ENCODE measurements at regions not wholly inside any gene's neighbourhood (a gene's known extent, or its start where the extent isn't known, plus 50 kb on each side); places are given as distances from the start of the nearest gene placed in this dataset.

GRCh38 chr14:27688841-27689444 is 1077.6 kb upstream of the FOXG1 start:
- Histone ChIP-seq H3K27ac (no peak overlapping the region), H3K27me3 (no peaks in the 10 kb centered on the region), H3K4me1 (no peaks in the 10 kb centered on the region), H3K9me3 (no peaks in the 10 kb centered on the region), H3K4me3 (no peak overlapping the region), H3K36me3 (no peaks in the 10 kb centered on the region)
- no peak for ATAC-seq
- intact Hi-C loops (cut with DNase I) = no loop called here
- TF ChIP-seq POLR2A (IDR thresholded peaks at IDR 0.05) (no peak), CTCF (IDR thresholded peaks at IDR 0.05) (no peak)
- 76 to 79% (median 76%) methylated on average over 8 of the region's 8 CpGs for WGBS, 4 donors
- DNase-seq = no peak

GRCh38 chr14:27712364-27712763 is 1054.2 kb upstream of the FOXG1 start:
- no peak for ATAC-seq
- H3K4me1 ChIP-seq = no peaks in the 10 kb centered on the region
- H3K4me3 ChIP-seq = no peak overlapping the region
- H3K27me3 ChIP-seq = no peaks in the 10 kb centered on the region
- H3K27ac ChIP-seq = no peak overlapping the region
- DNase-seq = no peak
- H3K9me3 ChIP-seq = peaks cover 0 to 46% (median 19%) of the 10 kb centered on the region in 12 donors
- no peak for TF ChIP-seq CTCF (IDR thresholded peaks at IDR 0.05)
- H3K36me3 ChIP-seq = no peaks in the 10 kb centered on the region
- 74 to 84% (median 81%) methylated on average over 2 of the region's 2 CpGs for WGBS, 4 donors
- intact Hi-C loops (cut with DNase I) = no loop called here

GRCh38 chr14:27715561-27715960 is 1051.0 kb upstream of the FOXG1 start:
- no peak for TF ChIP-seq POLR2A (IDR thresholded peaks at IDR 0.05)
- no peak for TF ChIP-seq CTCF (IDR thresholded peaks at IDR 0.05)
- DNase-seq (no peak), ATAC-seq (no peak)
- intact Hi-C loops (cut with DNase I) = no loop called here
- Histone ChIP-seq H3K9me3 (peaks cover 0 to 28% (median 6%) of the 10 kb centered on the region in 12 donors), H3K36me3 (no peaks in the 10 kb centered on the region), H3K27ac (no peak overlapping the region), H3K27me3 (no peaks in the 10 kb centered on the region), H3K4me1 (no peaks in the 10 kb centered on the region), H3K4me3 (no peak overlapping the region)

DNA sequence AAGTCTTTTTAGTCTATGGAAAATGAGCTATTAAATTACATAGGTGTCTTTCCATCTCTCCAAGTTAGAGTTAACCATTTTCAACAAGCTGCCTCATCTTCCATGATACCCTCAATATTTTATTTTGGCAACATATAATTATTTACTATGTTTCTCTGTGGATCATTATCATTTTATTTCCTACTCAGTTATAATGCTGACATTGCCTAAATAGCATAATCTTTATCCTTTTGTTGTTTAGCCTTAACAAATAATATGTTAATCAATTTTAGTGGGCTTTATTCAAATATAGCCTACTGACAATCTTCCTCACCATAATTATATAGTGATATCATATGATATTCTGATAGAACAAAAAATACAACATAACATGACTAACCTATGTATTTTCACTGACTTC is 1044.8 kb upstream of the FOXG1 start:
- H3K27ac ChIP-seq = no peak overlapping the region
- no peak overlapping the region for H3K4me3 ChIP-seq
- intact Hi-C loops (cut with DNase I) = no loop called here
- no peak for ATAC-seq
- H3K27me3 ChIP-seq = no peaks in the 10 kb centered on the region
- DNase-seq = no peak
- TF ChIP-seq POLR2A (IDR thresholded peaks at IDR 0.05) = no peak
- H3K36me3 ChIP-seq = no peaks in the 10 kb centered on the region
- no peaks in the 10 kb centered on the region for H3K4me1 ChIP-seq
- peaks cover 0 to 7% (median 0%) of the 10 kb centered on the region in 12 donors for H3K9me3 ChIP-seq

DNA sequence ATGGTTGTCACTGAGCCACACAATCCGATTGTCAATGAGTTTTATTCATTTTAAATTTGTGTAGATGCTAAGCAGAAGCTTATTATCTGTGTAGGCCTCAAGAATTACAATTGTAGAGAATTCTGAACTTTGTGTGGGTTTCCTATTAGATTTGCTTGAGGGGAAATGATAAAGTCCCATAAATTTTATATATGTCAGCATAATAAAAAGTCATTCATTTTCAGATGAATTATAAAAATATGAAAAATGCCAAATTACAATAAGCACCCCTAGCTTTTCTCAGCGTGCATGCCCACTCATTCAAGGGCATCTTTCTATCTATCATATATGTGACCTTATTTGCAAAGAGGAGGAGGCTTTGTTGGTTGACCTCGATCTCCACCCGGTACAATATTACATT is 1041.1 kb upstream of the FOXG1 start:
- no peaks in the 10 kb centered on the region for H3K4me1 ChIP-seq
- 69 to 76% (median 75%) methylated on average over 4 of the region's 4 CpGs for WGBS, 4 donors

More for the DNA sequence above, 1041.1 kb upstream of the FOXG1 start:
- TF ChIP-seq POLR2A (IDR thresholded peaks at IDR 0.05) (no peak), CTCF (IDR thresholded peaks at IDR 0.05) (no peak)
- Histone ChIP-seq H3K9me3 (no peaks in the 10 kb centered on the region), H3K27me3 (no peaks in the 10 kb centered on the region), H3K36me3 (no peaks in the 10 kb centered on the region), H3K27ac (no peak overlapping the region), H3K4me3 (no peak overlapping the region)
- ATAC-seq = no peak
- no peak for DNase-seq
- intact Hi-C loops (cut with DNase I) = no loop called here

Data from heart left ventricle (tissue), 16 donors.